ENCODE measurements at regions not wholly inside any gene's neighbourhood (a gene's known extent, or its start where the extent isn't known, plus 50 kb on each side); places are given as distances from the start of the nearest gene placed in this dataset.

- H3K36me3 Mint-ChIP-seq (ENCODE audit: insufficient read depth) = no peaks in the 10 kb centered on the region
- peaks cover 48 to 51% of the 10 kb centered on the region in 2 donors for H3K27me3 Mint-ChIP-seq
- DNase-seq (no peak), ATAC-seq (replicated peaks) (no peak)
- no peak overlapping the region for H3K4me3 Mint-ChIP-seq
- peaks cover 0 to 1% of the 10 kb centered on the region in 2 donors for H3K9me3 Mint-ChIP-seq
- H3K4me1 Mint-ChIP-seq (ENCODE audit: low read depth in 2 of 2) = no peaks in the 10 kb centered on the region
- H3K27ac Mint-ChIP-seq = no peak overlapping the region
These were observed 627.5 kb downstream of the BUD13 start for GRCh38 chr11:116145187-116145865.

GRCh38 chr11:116144387-116144958 is 628.3 kb downstream of the BUD13 start:
- peaks cover 0 to 1% of the 10 kb centered on the region in 2 donors for H3K9me3 Mint-ChIP-seq
- no peak for DNase-seq
- H3K27me3 Mint-ChIP-seq = peaks cover 52% of the 10 kb centered on the region in 2 donors
- no peak for ATAC-seq (replicated peaks)
- H3K27ac Mint-ChIP-seq = peak overlapping the region in 1 of 2 donors; percentile 55
- no peak overlapping the region for H3K4me3 Mint-ChIP-seq
- H3K36me3 Mint-ChIP-seq (ENCODE audit: insufficient read depth) = no peaks in the 10 kb centered on the region
- no peaks in the 10 kb centered on the region for H3K4me1 Mint-ChIP-seq (ENCODE audit: low read depth in 2 of 2)

GRCh38 chr11:116138280-116138679 is 634.1 kb upstream of the CADM1 start:
- DNase-seq = no peak
- H3K27ac Mint-ChIP-seq = no peak overlapping the region
- peaks cover 26 to 40% of the 10 kb centered on the region in 2 donors for H3K27me3 Mint-ChIP-seq
- no peak for ATAC-seq (replicated peaks)
- H3K36me3 Mint-ChIP-seq (ENCODE audit: insufficient read depth) = no peaks in the 10 kb centered on the region
- H3K9me3 Mint-ChIP-seq = peaks cover 0 to 2% of the 10 kb centered on the region in 2 donors
- H3K4me1 Mint-ChIP-seq (ENCODE audit: low read depth in 2 of 2) = no peaks in the 10 kb centered on the region
- H3K4me3 Mint-ChIP-seq = no peak overlapping the region

GRCh38 chr11:116137753-116138152 is 633.5 kb upstream of the CADM1 start:
- H3K27me3 Mint-ChIP-seq = peaks cover 26 to 40% of the 10 kb centered on the region in 2 donors
- no peak overlapping the region for H3K27ac Mint-ChIP-seq
- H3K9me3 Mint-ChIP-seq = peaks cover 0 to 2% of the 10 kb centered on the region in 2 donors
- no peak overlapping the region for H3K4me3 Mint-ChIP-seq
- H3K4me1 Mint-ChIP-seq (ENCODE audit: low read depth in 2 of 2) = no peaks in the 10 kb centered on the region
- ATAC-seq (replicated peaks) (no peak), DNase-seq (no peak)
- H3K36me3 Mint-ChIP-seq (ENCODE audit: insufficient read depth) = no peaks in the 10 kb centered on the region

- DNase-seq (no peak), ATAC-seq (replicated peaks) (no peak)
- no peaks in the 10 kb centered on the region for H3K36me3 Mint-ChIP-seq (ENCODE audit: insufficient read depth)
- H3K4me3 Mint-ChIP-seq = no peak overlapping the region
- peaks cover 26 to 40% of the 10 kb centered on the region in 2 donors for H3K27me3 Mint-ChIP-seq
- peaks cover 0 to 2% of the 10 kb centered on the region in 2 donors for H3K9me3 Mint-ChIP-seq
- no peaks in the 10 kb centered on the region for H3K4me1 Mint-ChIP-seq (ENCODE audit: low read depth in 2 of 2)
- H3K27ac Mint-ChIP-seq = no peak overlapping the region
These were observed 632.9 kb upstream of the CADM1 start for GRCh38 chr11:116136987-116137674.

- Mint-ChIP-seq H3K4me3 (no peak overlapping the region), H3K4me1 (ENCODE audit: low read depth in 2 of 2) (no peaks in the 10 kb centered on the region), H3K9me3 (peaks cover 0 to 2% of the 10 kb centered on the region in 2 donors), H3K36me3 (ENCODE audit: insufficient read depth) (no peaks in the 10 kb centered on the region), H3K27ac (no peak overlapping the region), H3K27me3 (peaks cover 16 to 31% of the 10 kb centered on the region in 2 donors)
- ATAC-seq (replicated peaks) = no peak
- no peak for DNase-seq
These were observed 631.7 kb upstream of the CADM1 start for GRCh38 chr11:116135891-116136290.

- no peaks in the 10 kb centered on the region for H3K36me3 Mint-ChIP-seq (ENCODE audit: insufficient read depth)
- no peak for ATAC-seq (replicated peaks)
- H3K9me3 Mint-ChIP-seq = peaks cover 0 to 2% of the 10 kb centered on the region in 2 donors
- H3K4me3 Mint-ChIP-seq = no peak overlapping the region
- H3K27ac Mint-ChIP-seq = no peak overlapping the region
- no peak for DNase-seq
- no peaks in the 10 kb centered on the region for H3K4me1 Mint-ChIP-seq (ENCODE audit: low read depth in 2 of 2)
- peaks cover 10 to 22% of the 10 kb centered on the region in 2 donors for H3K27me3 Mint-ChIP-seq
These were observed 630.2 kb upstream of the CADM1 start for GRCh38 chr11:116134450-116134849.

- no peak for ATAC-seq (replicated peaks)
- no peak overlapping the region for H3K27ac Mint-ChIP-seq
These were observed 628.2 kb upstream of the CADM1 start for GRCh38 chr11:116132273-116132978.

GRCh38 chr11:116130122-116130521 is 625.9 kb upstream of the CADM1 start:
- DNase-seq (no peak), ATAC-seq (replicated peaks) (no peak)
- Mint-ChIP-seq H3K27ac (no peak overlapping the region), H3K4me1 (ENCODE audit: low read depth in 2 of 2) (no peaks in the 10 kb centered on the region), H3K4me3 (no peak overlapping the region), H3K27me3 (peaks cover 9 to 15% of the 10 kb centered on the region in 2 donors), H3K36me3 (ENCODE audit: insufficient read depth) (no peaks in the 10 kb centered on the region), H3K9me3 (peaks cover 0 to 1% of the 10 kb centered on the region in 2 donors)

More at GRCh38 chr11:116132273-116132978, 628.2 kb upstream of the CADM1 start:
- no peak for DNase-seq
- Mint-ChIP-seq H3K9me3 (no peaks in the 10 kb centered on the region), H3K4me3 (no peak overlapping the region), H3K4me1 (ENCODE audit: low read depth in 2 of 2) (no peaks in the 10 kb centered on the region), H3K27me3 (peaks cover under 1 to 2% of the 10 kb centered on the region in 2 donors), H3K36me3 (ENCODE audit: insufficient read depth) (no peaks in the 10 kb centered on the region)

GRCh38 chr11:116129456-116129855 is 625.2 kb upstream of the CADM1 start:
- DNase-seq (no peak), ATAC-seq (replicated peaks) (no peak)
- Mint-ChIP-seq H3K27ac (no peak overlapping the region), H3K4me3 (no peak overlapping the region), H3K9me3 (peaks cover 0 to 1% of the 10 kb centered on the region in 2 donors), H3K36me3 (ENCODE audit: insufficient read depth) (no peaks in the 10 kb centered on the region), H3K4me1 (ENCODE audit: low read depth in 2 of 2) (no peaks in the 10 kb centered on the region), H3K27me3 (peaks cover 15 to 16% of the 10 kb centered on the region in 2 donors)

- ATAC-seq (replicated peaks) (no peak), DNase-seq (no peak)
- Mint-ChIP-seq H3K4me1 (ENCODE audit: low read depth in 2 of 2) (no peaks in the 10 kb centered on the region), H3K27me3 (peaks cover 15 to 23% of the 10 kb centered on the region in 2 donors), H3K27ac (no peak overlapping the region), H3K9me3 (peaks cover 0 to 1% of the 10 kb centered on the region in 2 donors), H3K36me3 (ENCODE audit: insufficient read depth) (no peaks in the 10 kb centered on the region), H3K4me3 (no peak overlapping the region)
These were observed 622.3 kb upstream of the CADM1 start for GRCh38 chr11:116126562-116126961.

- Mint-ChIP-seq H3K27me3 (peaks cover 15 to 23% of the 10 kb centered on the region in 2 donors), H3K4me1 (ENCODE audit: low read depth in 2 of 2) (no peaks in the 10 kb centered on the region), H3K4me3 (no peak overlapping the region), H3K36me3 (ENCODE audit: insufficient read depth) (no peaks in the 10 kb centered on the region), H3K9me3 (peaks cover 0 to 1% of the 10 kb centered on the region in 2 donors), H3K27ac (no peak overlapping the region)
- ATAC-seq (replicated peaks) = no peak
- no peak for DNase-seq
These were observed 620.9 kb upstream of the CADM1 start for GRCh38 chr11:116124922-116125714.

GRCh38 chr11:116123739-116124138 is 619.5 kb upstream of the CADM1 start:
- H3K4me1 Mint-ChIP-seq (ENCODE audit: low read depth in 2 of 2) = no peaks in the 10 kb centered on the region
- DNase-seq (no peak), ATAC-seq (replicated peaks) (no peak)
- no peak overlapping the region for H3K27ac Mint-ChIP-seq
- H3K36me3 Mint-ChIP-seq (ENCODE audit: insufficient read depth) = no peaks in the 10 kb centered on the region
- no peak overlapping the region for H3K4me3 Mint-ChIP-seq
- H3K9me3 Mint-ChIP-seq = peaks cover 0 to 1% of the 10 kb centered on the region in 2 donors
- peaks cover 20 to 31% of the 10 kb centered on the region in 2 donors for H3K27me3 Mint-ChIP-seq

Measured in effector memory CD8-positive, alpha-beta T cell (primary cell).